ENCODE measurements at regions not wholly inside any gene's neighbourhood (a gene's known extent, or its start where the extent isn't known, plus 50 kb on each side); places are given as distances from the start of the nearest gene placed in this dataset.
"Not testable (repeated sequence)": the region's sequence is repeated elsewhere in the genome, so short reads cannot be mapped to it uniquely, and the experiment has no call there.

DNA sequence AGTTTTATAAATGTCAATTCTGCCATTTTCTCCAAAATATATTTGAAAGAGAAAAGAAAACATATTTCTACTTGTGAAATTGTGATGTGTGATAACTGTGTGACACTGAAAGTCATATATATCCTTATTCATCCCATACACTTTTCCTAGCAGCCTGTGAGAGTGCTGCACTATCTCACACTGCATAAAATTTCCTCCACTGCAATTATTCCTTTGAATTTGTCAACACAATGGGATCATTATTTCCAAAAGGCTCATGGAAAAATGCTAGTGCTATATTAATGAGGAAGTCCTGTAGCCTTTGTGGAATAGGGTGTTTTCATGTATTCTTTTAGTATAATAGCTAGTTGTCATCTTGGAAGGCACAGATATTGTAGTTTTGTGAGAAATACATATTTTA is 504.1 kb downstream of the RPL10L start:
- no peak for DNase-seq
- Histone ChIP-seq H4K20me1 (ENCODE audit: insufficient read depth, low read depth, low read length) (no peaks in the 10 kb centered on the region), H3K27ac (ENCODE audit: low read length) (no peak overlapping the region), H3K4me3 (ENCODE audit: low read length) (no peak overlapping the region), H3K9ac (ENCODE audit: low read length) (no peak overlapping the region), H3K27me3 (ENCODE audit: low read length) (no peaks in the 10 kb centered on the region), H3K9me2 (replicated peaks; ENCODE audit: insufficient read depth, low read length) (no peaks in the 10 kb centered on the region), H3K36me3 (ENCODE audit: insufficient read depth, low read length) (no peaks in the 10 kb centered on the region), H3K4me1 (ENCODE audit: low read length) (no peaks in the 10 kb centered on the region), H2AFZ (ENCODE audit: low read length) (no peak overlapping the region), H3K4me2 (ENCODE audit: low read depth, low read length, poor library complexity, severe bottlenecking) (no peak overlapping the region), H3K79me2 (ENCODE audit: low read length) (no peaks in the 10 kb centered on the region), H3K9me3 (ENCODE audit: low read length) (peaks cover 64% of the 10 kb centered on the region)

DNA sequence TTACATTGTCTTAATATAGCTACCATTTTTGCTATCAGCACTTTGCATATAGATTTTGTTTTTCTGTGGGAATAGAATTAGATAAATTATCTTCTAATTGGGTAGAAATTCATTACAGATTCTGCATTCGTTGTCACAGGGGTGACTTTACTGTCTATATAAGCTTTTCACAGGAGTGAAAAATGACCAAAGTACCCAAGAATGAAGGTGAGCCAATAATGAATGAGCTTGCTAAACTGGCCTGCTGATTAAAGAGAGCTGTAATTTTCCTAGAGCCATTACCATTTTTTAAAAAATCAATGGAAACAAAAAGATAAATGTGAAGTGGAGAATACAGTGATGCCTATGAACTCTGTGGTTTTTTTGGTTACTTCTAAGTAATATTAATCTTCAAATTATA is 504.6 kb downstream of the RPL10L start:
- H2AFZ ChIP-seq (ENCODE audit: low read length), result no peak overlapping the region
- no peak for DNase-seq
- H3K9ac ChIP-seq (ENCODE audit: low read length), result no peak overlapping the region
- no peak overlapping the region for H3K4me3 ChIP-seq (ENCODE audit: low read length)
- no peak overlapping the region for H3K27ac ChIP-seq (ENCODE audit: low read length)
- no peaks in the 10 kb centered on the region for H3K27me3 ChIP-seq (ENCODE audit: low read length)
- H3K4me1 ChIP-seq (ENCODE audit: low read length), result no peaks in the 10 kb centered on the region
- peaks cover 67% of the 10 kb centered on the region for H3K9me3 ChIP-seq (ENCODE audit: low read length)
- H3K9me2 ChIP-seq (replicated peaks; ENCODE audit: insufficient read depth, low read length), result no peaks in the 10 kb centered on the region
- H3K4me2 ChIP-seq (ENCODE audit: low read depth, low read length, poor library complexity, severe bottlenecking), result no peak overlapping the region
- no peaks in the 10 kb centered on the region for H3K36me3 ChIP-seq (ENCODE audit: insufficient read depth, low read length)
- no peaks in the 10 kb centered on the region for H4K20me1 ChIP-seq (ENCODE audit: insufficient read depth, low read depth, low read length)
- H3K79me2 ChIP-seq (ENCODE audit: low read length), result no peaks in the 10 kb centered on the region

DNA sequence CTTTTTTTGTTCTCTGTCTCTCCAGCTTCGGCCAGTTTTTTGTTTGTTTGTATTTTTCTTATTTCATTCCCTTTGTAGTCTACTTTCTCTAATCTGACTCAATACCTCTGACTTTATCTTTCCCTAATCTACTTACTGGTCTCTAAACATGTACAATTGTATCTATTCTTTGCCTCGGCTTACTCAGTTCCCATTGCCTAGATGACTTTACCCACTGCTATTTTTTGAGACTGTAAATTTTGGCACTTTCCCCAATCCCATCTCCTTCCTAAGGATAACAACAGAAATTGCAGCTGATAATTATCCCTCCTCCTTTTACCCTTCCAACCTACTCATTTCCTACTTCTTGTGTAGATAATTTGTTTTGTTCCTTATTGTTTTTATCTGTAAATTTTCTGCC is 511.1 kb downstream of the RPL10L start:
- no peaks in the 10 kb centered on the region for H3K4me1 ChIP-seq (ENCODE audit: low read length)
- H4K20me1 ChIP-seq (ENCODE audit: insufficient read depth, low read depth, low read length), result no peaks in the 10 kb centered on the region
- no peak overlapping the region for H3K4me3 ChIP-seq (ENCODE audit: low read length)
- H3K9ac ChIP-seq (ENCODE audit: low read length), result no peak overlapping the region
- peaks cover 77% of the 10 kb centered on the region for H3K9me3 ChIP-seq (ENCODE audit: low read length)
- no peak overlapping the region for H3K27ac ChIP-seq (ENCODE audit: low read length)
- H2AFZ ChIP-seq (ENCODE audit: low read length), result no peak overlapping the region
- no peak for DNase-seq
- H3K27me3 ChIP-seq (ENCODE audit: low read length), result no peaks in the 10 kb centered on the region
- H3K36me3 ChIP-seq (ENCODE audit: insufficient read depth, low read length), result no peaks in the 10 kb centered on the region
- no peaks in the 10 kb centered on the region for H3K79me2 ChIP-seq (ENCODE audit: low read length)
- no peak overlapping the region for H3K4me2 ChIP-seq (ENCODE audit: low read depth, low read length, poor library complexity, severe bottlenecking)
- H3K9me2 ChIP-seq (replicated peaks; ENCODE audit: insufficient read depth, low read length), result no peaks in the 10 kb centered on the region

DNA sequence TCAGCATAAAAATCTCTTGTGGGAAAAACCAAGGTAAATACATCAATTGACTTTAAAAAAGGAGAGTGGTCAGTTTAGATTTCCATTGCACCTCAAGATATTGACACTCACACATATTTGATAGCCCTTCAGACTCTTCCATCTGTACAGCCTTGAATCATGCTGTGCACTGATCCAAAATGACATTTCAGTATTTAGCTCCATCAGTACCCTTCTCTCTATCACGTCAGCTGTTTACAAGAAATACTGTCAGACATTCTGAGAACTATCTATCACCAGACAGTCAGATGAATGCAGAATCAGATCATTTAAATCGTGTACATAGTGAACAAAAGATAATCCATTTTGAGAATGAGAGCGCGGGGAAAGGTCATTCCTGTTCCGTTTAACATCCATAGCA is 511.9 kb downstream of the RPL10L start:
- peaks cover 78% of the 10 kb centered on the region for H3K9me3 ChIP-seq (ENCODE audit: low read length)
- H3K79me2 ChIP-seq (ENCODE audit: low read length), result no peaks in the 10 kb centered on the region

DNA sequence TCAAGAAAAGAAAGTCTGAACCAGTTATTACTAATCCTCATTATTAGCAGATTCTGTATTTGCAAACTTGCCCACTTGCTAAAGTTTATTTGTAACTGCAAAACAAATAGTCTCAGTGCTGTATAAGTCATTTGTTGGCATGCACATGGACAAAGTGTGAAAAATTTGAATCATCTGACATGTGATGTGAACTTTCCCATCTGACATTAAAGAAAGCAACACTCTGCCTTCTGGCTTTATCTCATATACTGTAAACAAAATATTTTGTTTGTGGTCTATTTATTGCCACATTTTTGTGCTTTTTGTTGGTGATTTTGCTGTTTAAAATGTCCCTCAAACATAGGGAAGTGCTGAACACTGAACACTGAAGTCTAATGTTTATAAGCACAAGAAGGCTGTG is 513.8 kb downstream of the RPL10L start:
- Histone ChIP-seq H3K9ac (ENCODE audit: low read length) (no peak overlapping the region), H3K4me2 (ENCODE audit: low read depth, low read length, poor library complexity, severe bottlenecking) (no peak overlapping the region), H2AFZ (ENCODE audit: low read length) (no peak overlapping the region), H3K79me2 (ENCODE audit: low read length) (no peaks in the 10 kb centered on the region), H4K20me1 (ENCODE audit: insufficient read depth, low read depth, low read length) (no peaks in the 10 kb centered on the region), H3K9me2 (replicated peaks; ENCODE audit: insufficient read depth, low read length) (no peaks in the 10 kb centered on the region), H3K4me3 (ENCODE audit: low read length) (no peak overlapping the region), H3K36me3 (ENCODE audit: insufficient read depth, low read length) (no peaks in the 10 kb centered on the region), H3K4me1 (ENCODE audit: low read length) (no peaks in the 10 kb centered on the region), H3K9me3 (ENCODE audit: low read length) (peaks cover 84% of the 10 kb centered on the region), H3K27ac (ENCODE audit: low read length) (no peak overlapping the region), H3K27me3 (ENCODE audit: low read length) (no peaks in the 10 kb centered on the region)
- no peak for DNase-seq

More for the DNA sequence above, 511.9 kb downstream of the RPL10L start:
- Histone ChIP-seq H4K20me1 (ENCODE audit: insufficient read depth, low read depth, low read length) (no peaks in the 10 kb centered on the region), H3K4me3 (ENCODE audit: low read length) (no peak overlapping the region), H3K9me2 (replicated peaks; ENCODE audit: insufficient read depth, low read length) (no peaks in the 10 kb centered on the region), H3K36me3 (ENCODE audit: insufficient read depth, low read length) (no peaks in the 10 kb centered on the region), H3K27me3 (ENCODE audit: low read length) (no peaks in the 10 kb centered on the region), H3K4me1 (ENCODE audit: low read length) (no peaks in the 10 kb centered on the region), H2AFZ (ENCODE audit: low read length) (no peak overlapping the region), H3K27ac (ENCODE audit: low read length) (no peak overlapping the region), H3K4me2 (ENCODE audit: low read depth, low read length, poor library complexity, severe bottlenecking) (no peak overlapping the region), H3K9ac (ENCODE audit: low read length) (no peak overlapping the region)
- no peak for DNase-seq

DNA sequence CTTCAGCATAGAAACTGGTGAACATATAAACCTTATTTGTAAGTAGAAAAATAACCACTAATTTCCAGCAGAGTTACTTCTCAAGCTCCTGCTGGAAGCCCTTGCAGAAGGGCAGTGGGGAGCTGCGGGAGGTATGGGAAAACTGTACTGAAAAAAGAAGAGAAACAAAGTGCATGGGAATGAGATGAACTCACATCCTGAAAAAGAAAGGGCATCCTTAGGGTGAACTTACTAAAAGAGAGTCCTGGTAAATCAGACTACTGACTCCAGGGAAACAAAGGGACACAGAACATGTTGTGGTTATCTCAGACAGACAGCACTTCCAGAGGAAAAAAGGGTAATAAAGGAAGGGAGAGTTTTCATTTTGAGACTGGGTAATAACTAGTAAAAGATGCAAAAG is 515.1 kb downstream of the RPL10L start:
- Histone ChIP-seq H3K4me2 (ENCODE audit: low read depth, low read length, poor library complexity, severe bottlenecking) (no peak overlapping the region), H3K27me3 (ENCODE audit: low read length) (no peaks in the 10 kb centered on the region), H2AFZ (ENCODE audit: low read length) (no peak overlapping the region), H3K36me3 (ENCODE audit: insufficient read depth, low read length) (no peaks in the 10 kb centered on the region), H4K20me1 (ENCODE audit: insufficient read depth, low read depth, low read length) (no peaks in the 10 kb centered on the region), H3K9ac (ENCODE audit: low read length) (no peak overlapping the region), H3K4me3 (ENCODE audit: low read length) (no peak overlapping the region), H3K79me2 (ENCODE audit: low read length) (no peaks in the 10 kb centered on the region), H3K27ac (ENCODE audit: low read length) (no peak overlapping the region), H3K4me1 (ENCODE audit: low read length) (no peaks in the 10 kb centered on the region), H3K9me2 (replicated peaks; ENCODE audit: insufficient read depth, low read length) (no peaks in the 10 kb centered on the region), H3K9me3 (ENCODE audit: low read length) (peaks cover 84% of the 10 kb centered on the region)
- no peak for DNase-seq

DNA sequence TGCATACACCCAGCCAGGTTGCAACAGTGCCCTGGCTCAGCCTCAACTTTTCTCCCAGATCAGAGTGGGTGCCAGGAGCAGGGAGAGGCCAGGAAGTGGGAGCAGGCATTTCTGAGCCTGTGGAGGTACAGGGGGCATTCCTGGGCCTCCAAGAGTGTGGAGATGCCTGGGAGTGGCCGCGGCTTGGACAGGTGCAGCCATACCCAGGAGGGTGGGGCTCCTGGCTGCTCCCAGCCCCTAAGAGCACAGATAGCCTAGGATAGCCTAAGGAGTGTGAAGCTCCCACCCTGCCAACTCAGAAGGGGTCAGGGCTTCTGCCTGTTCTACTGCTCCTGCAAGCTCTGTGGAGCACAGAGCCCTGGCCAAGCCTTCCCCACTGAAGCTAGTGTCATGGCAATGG is 543.4 kb downstream of the RPL10L start:
- Histone ChIP-seq H3K4me2 (ENCODE audit: low read depth, low read length, poor library complexity, severe bottlenecking) (no peak overlapping the region), H2AFZ (ENCODE audit: low read length) (no peak overlapping the region), H3K9me2 (replicated peaks; ENCODE audit: insufficient read depth, low read length) (no peaks in the 10 kb centered on the region), H3K27me3 (ENCODE audit: low read length) (no peaks in the 10 kb centered on the region), H3K79me2 (ENCODE audit: low read length) (no peaks in the 10 kb centered on the region), H3K36me3 (ENCODE audit: insufficient read depth, low read length) (no peaks in the 10 kb centered on the region), H3K4me3 (ENCODE audit: low read length) (no peak overlapping the region), H3K9me3 (ENCODE audit: low read length) (peaks cover 65% of the 10 kb centered on the region), H4K20me1 (ENCODE audit: insufficient read depth, low read depth, low read length) (no peaks in the 10 kb centered on the region), H3K4me1 (ENCODE audit: low read length) (no peaks in the 10 kb centered on the region), H3K9ac (ENCODE audit: low read length) (no peak overlapping the region), H3K27ac (ENCODE audit: low read length) (no peak overlapping the region)
- DNase-seq, result no peak

DNA sequence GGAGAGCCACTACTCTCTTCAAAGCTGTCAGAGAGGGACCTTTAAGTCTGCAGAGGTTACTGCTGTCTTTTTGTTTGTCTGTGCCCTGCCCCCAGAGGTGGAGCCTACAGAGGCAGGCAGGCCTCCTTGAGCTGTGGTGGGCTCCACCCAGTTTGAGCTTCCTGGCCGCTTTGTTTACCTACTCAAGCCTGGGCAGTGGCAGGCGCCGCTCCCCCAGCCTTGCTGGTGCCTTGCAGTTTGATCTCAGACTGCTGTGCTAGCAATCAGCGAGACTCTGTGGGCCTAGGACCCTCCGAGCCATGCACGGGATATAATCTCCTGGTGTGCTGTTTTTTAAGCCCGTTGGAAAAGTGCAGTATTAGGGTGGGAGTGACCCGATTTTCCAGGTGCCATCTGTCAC is 550.7 kb downstream of the RPL10L start:
- not testable (repeated sequence) for H3K4me1 ChIP-seq (ENCODE audit: low read length); H4K20me1 ChIP-seq (ENCODE audit: insufficient read depth, low read depth, low read length); H3K36me3 ChIP-seq (ENCODE audit: insufficient read depth, low read length); H2AFZ ChIP-seq (ENCODE audit: low read length); H3K79me2 ChIP-seq (ENCODE audit: low read length); H3K9me2 ChIP-seq (replicated peaks; ENCODE audit: insufficient read depth, low read length); DNase-seq; H3K4me2 ChIP-seq (ENCODE audit: low read depth, low read length, poor library complexity, severe bottlenecking); H3K4me3 ChIP-seq (ENCODE audit: low read length); H3K9ac ChIP-seq (ENCODE audit: low read length); H3K27ac ChIP-seq (ENCODE audit: low read length); H3K27me3 ChIP-seq (ENCODE audit: low read length)
- H3K9me3 ChIP-seq (ENCODE audit: low read length), result peaks cover 19% of the 10 kb centered on the region

DNA sequence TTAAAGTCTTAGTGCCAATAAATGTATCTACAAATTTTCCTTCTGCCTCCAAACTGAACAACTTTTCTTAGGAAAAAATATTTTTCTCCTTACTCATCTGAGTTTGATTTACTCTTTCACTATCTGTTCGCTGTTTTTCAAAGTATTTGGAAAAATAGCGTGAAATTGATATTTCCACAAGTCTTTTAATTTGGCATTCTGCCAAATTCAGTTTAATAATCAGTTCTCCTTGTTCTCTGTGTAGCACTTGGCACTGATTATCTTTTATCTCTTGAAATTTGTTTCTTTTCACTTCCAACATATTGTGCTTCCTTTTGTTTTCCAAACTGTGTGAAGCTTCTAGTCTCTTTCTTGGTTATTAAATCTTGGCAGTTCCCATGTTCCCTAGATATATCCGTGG is 559.8 kb downstream of the RPL10L start:
- Histone ChIP-seq H3K9me3 (ENCODE audit: low read length) (peaks cover 38% of the 10 kb centered on the region), H3K4me1 (ENCODE audit: low read length) (no peaks in the 10 kb centered on the region), H2AFZ (ENCODE audit: low read length) (no peak overlapping the region), H3K36me3 (ENCODE audit: insufficient read depth, low read length) (no peaks in the 10 kb centered on the region), H3K27me3 (ENCODE audit: low read length) (no peaks in the 10 kb centered on the region), H4K20me1 (ENCODE audit: insufficient read depth, low read depth, low read length) (no peaks in the 10 kb centered on the region), H3K4me2 (ENCODE audit: low read depth, low read length, poor library complexity, severe bottlenecking) (no peak overlapping the region), H3K9ac (ENCODE audit: low read length) (no peak overlapping the region), H3K4me3 (ENCODE audit: low read length) (no peak overlapping the region), H3K79me2 (ENCODE audit: low read length) (no peaks in the 10 kb centered on the region), H3K27ac (ENCODE audit: low read length) (no peak overlapping the region), H3K9me2 (replicated peaks; ENCODE audit: insufficient read depth, low read length) (no peaks in the 10 kb centered on the region)
- DNase-seq, result no peak
